ENCODE measurements at regions not wholly inside any gene's neighbourhood (a gene's known extent, or its start where the extent isn't known, plus 50 kb on each side); places are given as distances from the start of the nearest gene placed in this dataset.
"Not testable (repeated sequence)": the region's sequence is repeated elsewhere in the genome, so short reads cannot be mapped to it uniquely, and the experiment has no call there.

DNA sequence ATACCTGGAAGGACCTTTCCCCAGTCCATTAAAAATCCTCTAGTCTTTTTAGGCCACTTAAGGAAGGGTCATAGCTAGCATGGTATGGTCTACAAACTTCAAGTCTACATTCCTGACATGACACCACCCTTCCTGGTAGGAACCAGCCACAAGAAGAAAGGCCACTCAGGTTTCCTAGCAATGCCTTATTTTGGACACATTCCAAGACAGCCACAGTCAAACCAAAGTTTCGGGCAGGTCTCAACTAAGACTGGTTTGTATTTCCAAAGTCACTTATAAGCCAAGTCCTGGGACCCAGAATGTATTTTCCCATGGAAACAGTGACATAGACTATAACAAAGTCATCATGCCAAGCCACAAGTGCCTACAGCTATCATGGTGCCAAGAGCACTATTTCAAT, 50.6 kb upstream of the SLC44A3 start:
- no peak for DNase-seq

DNA sequence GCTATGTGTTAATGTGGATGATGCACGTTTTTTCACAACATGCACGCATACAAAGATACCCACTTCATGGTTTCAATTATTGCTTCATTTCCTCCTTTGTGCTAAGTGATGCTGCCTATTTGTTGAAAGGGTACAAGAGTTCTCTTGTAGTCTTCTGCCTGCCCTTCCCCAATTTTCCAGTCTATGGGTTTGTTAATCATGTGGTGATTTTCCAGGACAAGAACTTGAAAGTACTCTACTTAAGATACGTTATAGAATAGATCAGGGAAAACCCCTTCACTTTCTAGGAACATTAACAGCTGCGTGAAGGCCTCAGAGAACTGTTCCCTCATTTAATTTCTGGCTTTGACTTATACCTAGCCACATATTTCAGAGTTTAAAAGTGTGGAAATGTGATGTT, 52.1 kb upstream of the SLC44A3 start:
- DNase-seq = no peak

DNA sequence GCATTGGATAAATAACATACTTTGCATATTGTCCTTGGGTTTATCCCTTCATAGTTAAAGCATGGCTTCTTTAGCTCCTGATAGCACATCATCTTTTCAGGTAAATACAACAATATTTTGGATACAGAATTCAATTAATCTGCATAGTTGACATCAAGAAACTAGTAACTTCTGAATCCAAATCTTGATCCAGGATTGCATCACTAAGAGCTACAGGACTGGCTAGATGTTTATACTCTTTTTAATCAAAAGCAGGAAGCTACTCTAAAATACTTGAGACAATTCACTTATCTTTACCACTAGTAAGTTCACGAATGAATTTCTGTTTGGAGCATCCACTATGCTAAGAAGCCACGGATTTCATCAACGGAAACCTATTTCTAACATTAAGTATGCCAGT, 54.2 kb upstream of the SLC44A3 start:
- no peak for DNase-seq

DNA sequence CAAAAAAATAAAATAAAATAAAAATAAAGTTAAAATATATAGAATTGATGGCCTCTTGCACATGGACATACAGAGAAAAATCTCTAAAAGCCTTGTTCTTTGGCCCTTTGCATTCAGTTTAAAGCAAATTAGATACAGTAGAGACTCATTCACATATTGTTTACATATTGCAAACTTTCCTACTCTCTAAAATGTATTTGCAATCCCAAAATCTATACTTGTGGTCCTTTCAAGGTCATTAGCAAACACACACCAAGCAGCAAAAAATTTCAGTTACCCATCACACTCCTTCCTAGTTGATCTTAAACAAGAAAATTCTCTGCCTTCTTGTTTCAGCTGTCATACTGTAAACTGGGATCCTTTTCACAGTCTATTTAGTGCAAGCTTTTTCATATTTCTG, 61.0 kb upstream of the SLC44A3 start:
- DNase-seq = no peak

DNA sequence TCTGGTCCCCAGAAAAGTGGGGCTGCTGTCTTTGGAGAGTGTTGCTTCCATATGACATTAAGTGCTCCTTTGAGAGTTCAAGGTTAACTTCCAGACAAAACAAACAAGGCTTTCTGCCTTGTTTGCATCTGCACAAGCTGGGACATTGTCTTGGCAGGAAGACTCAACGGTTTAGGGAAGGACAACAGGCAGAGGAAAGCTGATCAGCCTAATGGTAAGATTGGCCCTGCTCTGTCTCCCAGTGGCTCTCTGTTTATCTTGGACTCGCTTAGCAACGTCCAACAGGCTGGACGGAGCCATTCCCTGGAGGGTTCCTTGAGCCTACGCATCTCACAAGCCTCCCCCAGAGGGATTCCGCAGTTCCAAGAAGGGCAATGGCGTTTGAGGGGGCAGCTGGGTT, 62.2 kb upstream of the SLC44A3 start:
- DNase-seq = no peak

DNA sequence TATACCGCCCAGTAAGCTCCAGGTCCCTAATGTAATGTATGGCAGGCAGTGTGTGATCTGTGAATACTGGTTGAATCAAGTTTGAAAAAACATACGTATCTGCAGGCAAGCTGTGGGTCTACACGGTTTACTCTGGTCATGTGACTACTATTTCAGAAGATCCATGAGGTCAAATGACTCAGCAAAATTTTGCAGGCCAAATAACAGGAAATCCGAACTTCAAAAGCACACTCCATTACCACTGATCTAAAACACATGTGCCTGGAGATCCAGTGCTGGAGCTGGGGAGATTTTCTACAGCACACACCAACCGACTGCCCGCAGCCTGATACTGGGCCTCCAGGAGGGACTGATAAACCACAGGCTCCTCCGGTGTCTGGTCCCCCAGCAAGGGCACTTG, 64.5 kb upstream of the SLC44A3 start:
- no peak for DNase-seq

DNA sequence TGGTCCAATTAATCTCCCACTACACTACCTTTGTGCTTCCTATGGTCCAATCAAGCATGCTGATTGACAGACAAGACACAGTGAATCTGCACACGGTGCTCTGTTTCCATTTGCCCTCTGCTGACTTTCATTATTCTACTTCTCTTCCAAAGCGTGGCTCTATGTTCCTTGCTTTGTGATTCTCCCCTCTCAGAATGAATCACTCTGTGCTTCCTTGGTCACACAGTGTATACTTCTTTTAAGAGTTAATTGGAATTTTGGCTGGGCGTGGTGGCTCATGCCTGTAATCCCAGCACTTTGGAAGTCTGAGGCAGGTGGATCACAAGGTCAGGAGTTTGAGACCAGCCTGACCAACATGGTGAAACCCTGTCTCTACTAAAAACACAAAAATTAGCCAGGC, 65.1 kb upstream of the SLC44A3 start:
- not testable (repeated sequence) for DNase-seq

DNA sequence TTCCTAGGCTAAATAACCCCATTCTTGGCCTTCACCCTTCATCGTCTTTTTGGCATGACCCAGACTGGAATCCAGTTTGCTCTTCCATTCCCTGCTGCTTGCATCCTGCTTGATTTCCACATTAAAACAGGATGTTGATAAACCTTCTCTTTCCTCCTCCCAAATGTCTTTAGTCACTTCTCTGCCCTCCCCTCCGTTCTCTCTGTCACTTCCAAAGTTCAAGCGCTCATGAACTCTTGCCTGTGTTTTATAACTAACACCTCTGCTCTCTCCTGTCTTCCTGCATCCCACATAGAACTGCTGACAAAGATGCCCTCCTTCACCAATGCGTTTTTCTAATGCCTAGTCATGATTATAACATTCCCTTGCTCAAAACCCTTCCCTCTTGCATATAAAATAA, 65.6 kb upstream of the SLC44A3 start:
- DNase-seq = no peak

DNA sequence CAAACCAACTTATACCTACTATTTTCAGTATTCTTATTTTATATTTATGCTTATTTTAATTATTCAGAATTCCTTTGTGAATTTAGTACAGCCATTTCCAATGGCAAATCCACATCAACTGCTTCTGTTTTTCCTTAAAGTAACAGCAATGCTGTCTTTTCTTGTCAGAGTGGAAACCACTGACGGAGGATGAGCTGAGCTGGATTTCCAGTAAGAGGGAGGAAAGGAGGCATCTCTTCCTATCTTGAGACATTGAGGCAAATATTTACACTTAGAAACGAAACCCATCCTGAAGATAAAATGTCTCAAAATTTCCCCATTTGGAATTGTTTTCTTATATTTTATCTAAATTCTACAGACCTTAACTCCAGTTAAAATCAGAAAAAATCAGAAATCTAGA, 66.1 kb upstream of the SLC44A3 start:
- no peak for DNase-seq

DNA sequence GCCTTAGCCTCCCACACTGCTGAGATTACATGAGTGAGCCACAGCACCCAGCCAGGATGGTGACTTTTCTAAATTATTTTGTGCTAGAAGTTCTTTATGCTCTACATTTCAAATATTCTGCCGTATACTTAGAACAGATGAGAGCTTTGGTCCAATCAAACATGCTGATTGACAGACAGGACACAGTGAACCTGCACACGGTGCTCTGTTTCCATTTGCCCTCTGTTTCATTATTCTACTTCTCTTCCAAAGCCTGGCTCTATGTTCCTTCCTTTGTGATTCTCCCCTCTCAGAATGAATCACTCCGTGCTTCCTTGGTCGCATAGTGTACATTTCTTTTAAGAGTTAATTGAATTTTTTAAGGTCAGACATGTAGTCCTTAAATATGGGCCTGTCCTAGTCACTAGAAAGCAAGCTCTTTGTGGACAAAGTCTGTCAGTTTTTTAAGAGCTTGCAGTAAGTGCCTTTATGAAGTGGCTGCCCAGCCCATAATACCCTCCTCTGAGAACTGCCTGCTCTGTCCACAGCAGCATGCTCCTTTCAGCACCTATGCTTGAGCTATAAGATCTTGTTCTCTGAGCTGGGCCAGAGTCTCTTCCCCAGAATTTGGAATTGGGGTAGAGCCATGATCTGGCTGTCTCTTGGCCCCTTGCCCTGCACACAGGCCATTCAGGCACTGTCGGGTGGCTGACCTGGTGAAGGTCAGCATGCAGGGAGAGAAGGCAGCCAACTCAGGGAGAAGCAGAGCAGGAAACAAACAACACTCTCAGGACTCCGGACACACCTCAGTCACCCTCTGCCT, 66.8 kb upstream of the SLC44A3 start:
- DNase-seq = no peak

DNA sequence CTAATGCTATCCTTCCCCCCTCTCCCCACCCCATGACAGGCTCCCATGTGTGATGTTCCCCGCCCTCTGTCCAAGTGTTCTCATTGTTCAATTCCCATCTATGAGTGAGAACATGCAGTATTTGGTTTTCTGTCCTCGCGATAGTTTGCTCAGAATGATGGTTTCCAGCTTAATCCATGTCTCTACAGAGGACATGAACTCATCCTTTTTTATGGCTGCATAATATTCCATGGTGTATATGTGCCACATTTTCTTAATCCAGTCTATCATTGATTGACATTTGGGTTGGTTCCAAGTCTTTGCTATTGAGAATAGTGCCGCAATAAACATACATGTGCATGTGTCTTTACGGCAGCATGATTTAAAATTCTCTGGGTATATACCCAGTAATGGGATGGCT, 68.7 kb upstream of the SLC44A3 start:
- DNase-seq = not testable (repeated sequence)

DNA sequence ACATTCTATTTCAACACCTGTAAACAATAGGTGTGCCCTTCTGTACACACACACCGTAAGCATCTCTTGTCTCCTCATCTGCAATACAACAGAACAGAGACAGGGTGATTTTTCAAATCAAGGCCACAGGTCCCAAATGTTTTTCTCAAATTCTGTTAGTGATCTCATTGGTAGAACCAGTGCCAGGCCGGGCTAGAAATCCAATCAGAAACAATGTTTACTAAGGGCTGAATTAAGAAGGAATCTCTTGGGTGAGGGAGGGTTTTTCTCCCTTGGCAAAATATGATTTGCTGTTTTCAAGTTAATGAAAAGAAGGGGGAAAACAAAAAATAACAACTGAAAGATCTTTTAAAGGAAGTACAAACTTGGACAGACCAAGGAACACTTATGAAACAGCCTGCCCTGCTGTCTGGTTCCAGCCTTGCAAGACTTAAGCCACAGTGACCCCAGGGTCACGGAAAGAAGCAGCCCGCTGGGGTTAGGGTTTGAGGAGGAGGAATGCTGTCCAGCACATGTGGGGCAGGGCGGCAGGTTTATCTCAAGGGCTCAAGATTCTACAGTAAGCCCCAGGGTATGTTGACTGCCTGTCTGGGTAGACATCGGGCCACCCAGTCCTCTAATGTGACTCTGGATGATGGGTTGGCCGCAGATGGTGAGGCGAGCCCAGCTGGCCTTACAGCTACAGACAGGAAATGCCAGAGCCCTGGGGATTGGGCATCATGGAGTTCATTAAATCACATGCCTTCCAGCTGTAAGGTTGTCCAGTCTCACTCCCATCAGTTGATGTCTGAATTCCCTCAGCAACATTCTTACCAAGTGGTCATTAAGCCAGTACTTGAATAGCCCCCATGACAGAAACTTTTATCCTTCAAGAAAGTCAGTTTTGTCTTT, 73.3 kb upstream of the SLC44A3 start:
- DNase-seq = no peak

DNA sequence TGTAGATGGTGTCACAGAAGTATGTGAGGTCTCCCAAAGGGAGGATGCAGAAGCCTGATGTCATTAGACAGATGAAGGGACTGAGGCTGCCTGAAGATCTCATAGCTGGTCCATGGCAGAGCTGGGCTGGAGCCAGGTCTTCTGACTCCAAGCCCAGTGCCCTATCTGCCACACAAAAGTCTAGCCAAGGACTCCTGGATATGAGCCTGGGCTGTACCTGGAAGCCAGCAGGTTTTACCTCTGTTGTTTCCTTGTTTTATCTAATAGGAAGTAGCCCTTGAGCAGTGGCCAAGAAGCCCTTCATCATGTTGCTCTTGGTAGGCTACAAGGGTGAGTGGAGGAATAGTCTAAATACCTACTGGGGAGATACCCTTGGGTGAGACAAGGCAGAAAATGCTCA, 74.4 kb upstream of the SLC44A3 start:
- DNase-seq = no peak

DNA sequence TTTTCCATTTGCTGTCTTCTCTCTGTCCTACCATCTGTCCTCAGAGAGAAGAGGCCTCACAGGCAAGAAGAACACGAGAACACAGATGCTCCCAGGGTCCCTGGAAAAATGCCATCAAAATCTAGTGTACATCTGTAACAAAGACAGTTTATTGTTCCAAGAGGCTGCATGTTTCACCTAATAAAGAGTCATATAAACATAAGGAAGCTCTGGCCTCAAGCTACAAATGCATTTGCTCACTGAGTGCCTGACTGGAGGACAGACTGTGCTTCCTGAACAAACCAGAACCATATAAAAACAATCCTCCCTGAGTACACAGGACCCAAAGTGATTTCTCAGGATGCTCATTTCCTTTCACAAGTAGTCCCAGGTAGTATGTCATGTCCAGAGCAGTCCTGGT, 76.3 kb upstream of the SLC44A3 start:
- no peak for DNase-seq

DNA sequence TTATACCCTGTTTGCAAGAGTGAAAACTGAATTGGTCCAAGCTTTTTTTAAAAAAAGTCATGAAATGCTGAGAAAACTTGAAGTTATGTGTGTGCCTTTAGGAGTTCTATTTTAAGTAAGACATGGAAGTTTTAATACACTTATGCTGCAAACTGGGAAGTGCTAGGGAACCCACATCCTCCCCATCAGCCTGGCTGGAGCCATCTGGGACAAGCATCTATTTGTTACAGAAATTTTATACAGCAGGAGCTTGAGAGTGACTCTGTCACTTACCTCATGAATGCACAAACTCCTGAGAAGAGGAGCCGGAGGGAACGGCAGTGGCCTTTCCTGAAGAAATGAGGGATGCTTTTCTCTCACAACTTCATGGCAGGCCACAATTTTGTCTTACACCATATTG, 78.2 kb upstream of the SLC44A3 start:
- DNase-seq = no peak

DNA sequence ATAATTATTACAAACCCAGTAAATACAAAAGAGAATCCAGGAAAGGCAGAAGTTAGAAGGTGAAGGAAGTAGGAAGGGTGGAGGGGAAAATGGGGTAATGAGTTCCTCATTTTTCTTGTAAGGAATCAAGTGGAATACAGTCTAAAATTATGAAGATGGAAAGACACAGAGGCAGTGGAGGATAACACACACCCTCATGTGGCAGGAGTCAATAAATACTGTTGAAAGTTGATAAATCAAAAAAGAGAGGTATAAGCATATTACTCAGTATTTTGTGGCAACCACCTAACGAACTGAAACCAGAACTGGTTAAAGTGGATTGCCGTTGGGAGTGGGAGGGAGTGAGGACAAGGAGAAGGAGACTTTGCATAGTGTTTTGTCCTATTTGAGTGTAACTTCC, 78.6 kb upstream of the SLC44A3 start:
- no peak for DNase-seq

DNA sequence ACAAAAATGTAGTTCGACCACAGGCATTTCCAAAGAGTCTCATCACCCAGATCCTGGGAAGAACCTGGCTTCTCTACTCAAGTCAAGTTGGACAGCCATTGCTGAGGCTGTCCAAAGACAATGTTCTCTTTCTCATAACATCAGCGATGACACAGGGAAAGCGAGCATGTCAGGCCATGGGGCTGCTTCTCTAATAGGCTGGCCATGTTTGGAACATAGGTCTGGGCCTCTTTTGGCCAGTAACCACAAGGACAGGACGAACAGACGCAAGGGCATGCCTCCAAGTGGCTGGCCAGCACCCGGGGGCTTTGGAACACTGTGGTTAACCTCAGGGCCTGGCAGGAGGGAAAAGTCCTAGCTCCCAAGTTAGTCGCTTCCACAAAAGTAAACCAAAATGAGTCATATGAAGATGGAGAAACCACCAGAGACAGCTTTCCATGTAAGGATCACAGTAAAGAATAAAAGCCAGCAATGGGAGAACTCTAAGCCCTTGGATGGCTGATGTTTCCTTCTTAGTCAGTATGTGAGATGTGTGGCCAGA, 80.6 kb upstream of the SLC44A3 start:
- DNase-seq = no peak

DNA sequence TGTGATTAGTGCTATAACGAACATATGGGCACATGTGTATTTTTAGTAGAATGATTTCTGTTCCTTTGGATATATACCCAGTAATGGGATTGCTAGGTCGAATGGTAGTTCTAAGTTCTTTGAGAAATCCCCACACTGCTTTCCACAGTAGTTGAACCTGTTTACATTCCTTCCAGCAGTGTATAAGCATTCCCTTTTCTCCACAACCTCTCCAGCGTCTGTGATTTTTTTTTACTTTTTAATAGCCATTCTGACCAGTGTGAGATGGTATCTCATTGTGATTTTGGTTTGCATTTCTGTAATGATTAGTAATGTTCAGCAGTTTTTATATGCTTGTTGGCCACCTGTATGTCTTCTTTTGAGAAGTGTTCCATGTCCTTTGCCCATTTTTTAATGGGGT, 81.8 kb upstream of the SLC44A3 start:
- no peak for DNase-seq

DNA sequence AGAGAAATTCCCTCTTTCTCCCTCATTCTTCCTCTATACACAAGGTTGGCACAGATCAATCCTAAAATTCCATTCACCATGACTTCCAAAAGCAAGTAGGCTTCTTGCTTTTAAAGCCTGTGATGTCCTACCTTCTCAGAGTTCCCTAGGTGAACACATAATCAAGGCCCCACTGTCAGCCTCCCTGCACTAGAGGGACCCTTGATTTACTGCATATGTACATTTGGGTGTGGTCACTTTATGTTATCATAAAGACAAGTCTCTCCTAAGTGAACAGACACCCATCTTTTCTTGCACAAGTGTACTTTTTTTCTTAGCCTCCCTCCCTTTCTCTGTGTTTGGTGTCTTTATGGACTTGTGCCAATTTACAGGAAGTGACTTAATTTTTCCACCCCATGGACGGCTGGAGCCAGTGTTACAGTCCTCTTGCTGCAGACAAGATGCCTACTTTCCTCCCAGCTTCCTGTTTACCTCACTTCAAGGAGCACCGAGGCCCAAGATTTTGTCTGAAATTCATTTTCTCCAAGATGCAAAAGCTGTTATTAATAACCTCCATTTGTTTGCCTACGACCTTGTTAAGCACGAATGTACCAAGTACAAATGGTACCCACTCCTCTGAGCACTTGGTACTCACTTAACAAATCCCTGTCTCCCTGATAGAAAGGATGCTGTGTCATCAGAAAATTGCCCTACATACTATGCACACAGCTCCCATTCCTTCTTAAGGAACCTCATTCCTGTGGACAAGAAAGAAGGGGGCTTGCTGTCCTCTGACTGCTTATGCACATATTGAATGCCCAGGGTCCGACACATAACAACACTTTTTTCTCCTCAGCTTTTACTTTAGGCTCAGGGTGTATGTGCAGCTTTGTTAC, 82.8 kb upstream of the SLC44A3 start:
- DNase-seq = no peak

DNA sequence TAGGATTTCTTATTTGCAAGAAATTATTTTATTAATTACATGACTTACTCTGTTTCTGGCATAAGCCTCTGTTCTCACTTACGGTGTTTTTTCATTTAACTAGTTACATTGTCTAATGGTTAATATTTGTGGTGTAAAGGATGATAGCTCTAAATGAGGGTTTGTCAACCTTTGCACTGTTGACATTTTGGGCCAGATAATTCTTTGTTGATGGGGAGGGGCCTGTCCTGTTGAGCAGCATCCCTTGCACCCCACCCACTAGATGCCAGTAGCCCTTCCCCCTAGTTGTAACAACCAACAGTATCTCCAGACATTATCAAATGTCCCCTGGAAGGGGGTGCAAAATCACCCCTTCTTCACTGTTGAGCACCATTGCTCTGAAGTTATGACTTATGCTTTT, 83.6 kb upstream of the SLC44A3 start:
- no peak for DNase-seq

DNA sequence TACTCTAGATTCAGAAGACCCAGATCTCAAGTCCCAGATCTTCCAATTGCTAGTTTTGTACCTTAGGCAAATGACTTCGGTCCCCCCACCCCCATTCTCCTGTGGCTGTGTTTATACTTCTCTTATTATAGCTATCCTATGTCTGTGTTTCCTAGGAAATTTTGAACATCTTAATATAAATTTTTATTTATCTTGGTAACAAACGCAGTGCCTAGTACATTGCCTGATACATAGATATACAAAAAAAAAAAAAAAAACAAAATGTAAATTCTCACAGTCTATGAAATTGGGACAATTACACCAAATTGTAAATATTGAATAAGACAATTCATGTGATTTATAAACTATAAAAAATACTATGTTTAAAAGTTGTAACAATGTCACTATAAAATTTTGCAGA, 84.1 kb upstream of the SLC44A3 start:
- no peak for DNase-seq

DNA sequence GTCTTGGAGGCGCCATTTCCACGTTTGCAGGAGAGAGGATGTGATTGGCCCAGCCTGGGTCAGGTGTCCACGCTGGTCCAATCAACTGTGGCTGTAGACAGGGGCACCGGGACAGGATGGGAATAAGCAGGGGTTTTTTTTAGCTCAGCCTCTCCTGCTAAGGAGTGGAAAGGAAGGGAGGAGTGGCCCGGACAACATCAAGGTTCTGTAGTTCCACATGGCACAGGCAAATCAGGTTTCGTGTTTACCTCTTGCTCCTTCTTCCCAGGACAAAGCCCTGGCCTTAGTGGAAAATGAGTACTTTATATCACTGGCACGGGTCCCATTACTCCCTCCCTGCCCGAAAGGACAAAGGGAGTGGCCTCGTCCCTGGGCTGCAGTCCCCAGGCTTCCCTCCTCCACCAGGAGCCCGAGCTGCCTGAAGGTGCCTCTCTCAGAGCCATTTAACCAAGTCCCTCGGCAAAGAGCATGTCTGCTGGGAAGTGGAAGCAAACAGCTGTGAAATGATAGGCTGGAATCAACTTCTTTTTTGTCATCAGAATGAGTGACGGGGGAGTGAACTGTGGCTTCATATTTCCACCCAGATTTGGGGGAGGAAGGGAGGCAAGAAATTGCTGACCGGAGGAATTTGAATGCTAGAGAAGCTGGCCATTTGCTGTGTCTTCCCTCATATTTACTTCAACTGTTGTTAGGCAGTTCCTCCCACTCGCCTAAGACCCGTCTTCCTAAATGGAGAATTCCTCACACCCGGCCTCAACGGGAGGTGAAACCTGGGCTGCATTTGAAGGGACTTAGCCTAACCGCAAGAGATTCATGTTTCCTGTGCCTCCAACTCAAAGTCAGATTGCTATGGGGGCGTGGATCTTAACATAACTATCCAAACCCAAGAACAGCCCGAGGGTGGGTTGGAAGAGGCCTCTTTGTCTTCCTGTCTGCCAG, 84.9 kb upstream of the SLC44A3 start:
- no peak for DNase-seq

Data from NCI-H1436 treated with DMSO at 0.1 percent for 48 hours (cell line).